ENCODE measurements at regions not wholly inside any gene's neighbourhood (a gene's known extent, or its start where the extent isn't known, plus 50 kb on each side); places are given as distances from the start of the nearest gene placed in this dataset.

DNA sequence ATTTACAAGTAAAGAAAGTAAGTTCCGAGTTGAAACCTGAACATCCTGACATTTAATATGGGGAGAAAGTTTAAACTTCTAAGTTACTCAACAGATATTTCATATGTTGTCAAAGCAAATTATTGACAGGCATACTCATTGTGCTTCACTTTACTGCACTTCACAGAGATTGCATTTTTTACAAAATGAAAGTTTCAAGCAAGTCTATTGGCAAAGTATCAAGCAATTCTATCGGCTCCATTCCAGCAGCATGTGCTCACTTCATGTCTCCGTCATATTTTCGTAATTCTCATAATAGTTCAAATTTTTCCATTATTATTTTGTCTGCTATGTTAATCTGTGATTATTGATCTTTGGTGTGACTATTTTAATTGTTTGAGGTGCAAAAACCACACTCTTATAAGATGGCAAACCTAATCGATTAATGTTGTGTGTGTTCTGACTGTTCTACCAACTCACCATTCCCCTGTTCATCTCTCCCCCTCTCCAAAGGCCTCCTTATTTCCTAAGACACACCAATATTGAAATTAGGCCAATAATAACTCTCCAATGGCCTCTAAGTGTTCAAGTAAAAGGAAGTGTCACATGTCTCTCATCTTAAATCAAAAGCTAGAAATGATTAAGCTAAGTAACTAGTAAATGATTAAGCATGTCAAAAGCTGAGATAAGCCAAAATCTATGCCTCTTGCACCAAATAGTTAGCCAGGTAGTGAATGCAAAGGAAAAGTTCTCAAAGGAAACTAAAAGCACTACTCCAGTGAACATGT, 68.2 kb upstream of the BCL9 start:
- TF ChIP-seq POLR2AphosphoS5 (IDR thresholded peaks at IDR 0.05; ENCODE audit: low read depth, low read length): no peak
- no peak for TF ChIP-seq EP300 (IDR thresholded peaks at IDR 0.05; ENCODE audit: borderline replicate concordance in 1 of 2, low read depth in 1 of 2, low read length in 1 of 2)
- TF ChIP-seq, protein P1, sequence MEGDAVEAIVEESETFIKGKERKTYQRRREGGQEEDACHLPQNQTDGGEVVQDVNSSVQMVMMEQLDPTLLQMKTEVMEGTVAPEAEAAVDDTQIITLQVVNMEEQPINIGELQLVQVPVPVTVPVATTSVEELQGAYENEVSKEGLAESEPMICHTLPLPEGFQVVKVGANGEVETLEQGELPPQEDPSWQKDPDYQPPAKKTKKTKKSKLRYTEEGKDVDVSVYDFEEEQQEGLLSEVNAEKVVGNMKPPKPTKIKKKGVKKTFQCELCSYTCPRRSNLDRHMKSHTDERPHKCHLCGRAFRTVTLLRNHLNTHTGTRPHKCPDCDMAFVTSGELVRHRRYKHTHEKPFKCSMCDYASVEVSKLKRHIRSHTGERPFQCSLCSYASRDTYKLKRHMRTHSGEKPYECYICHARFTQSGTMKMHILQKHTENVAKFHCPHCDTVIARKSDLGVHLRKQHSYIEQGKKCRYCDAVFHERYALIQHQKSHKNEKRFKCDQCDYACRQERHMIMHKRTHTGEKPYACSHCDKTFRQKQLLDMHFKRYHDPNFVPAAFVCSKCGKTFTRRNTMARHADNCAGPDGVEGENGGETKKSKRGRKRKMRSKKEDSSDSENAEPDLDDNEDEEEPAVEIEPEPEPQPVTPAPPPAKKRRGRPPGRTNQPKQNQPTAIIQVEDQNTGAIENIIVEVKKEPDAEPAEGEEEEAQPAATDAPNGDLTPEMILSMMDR (IDR thresholded peaks at IDR 0.05): no peak

Measured in SK-N-SH (cell line).